HG02885 (cell line): ENCODE measurements at regions not wholly inside any gene's neighbourhood (a gene's known extent, or its start where the extent isn't known, plus 50 kb on each side); places are given as distances from the start of the nearest gene placed in this dataset.
"Not testable (repeated sequence)": the region's sequence is repeated elsewhere in the genome, so short reads cannot be mapped to it uniquely, and the experiment has no call there.

Source experiments
- ATAC-seq: cut with Tn5 transposase; IDR thresholded peaks from one replicate; pipeline ENCODE4 v1.9.1; 2021; ENCODE audit warnings: mild to moderate bottlenecking; ENCODE audit not compliant: unreplicated experiment, poor library complexity

- no peak for ATAC-seq
Observed at GRCh38 chr6:92352130-92352529, 1067.2 kb downstream of the EPHA7 start.

GRCh38 chr6:92341201-92341600 is 1078.2 kb downstream of the EPHA7 start:
- ATAC-seq: no peak

- no peak for ATAC-seq
Observed at GRCh38 chr6:92339936-92340640, 1079.3 kb downstream of the EPHA7 start.

DNA sequence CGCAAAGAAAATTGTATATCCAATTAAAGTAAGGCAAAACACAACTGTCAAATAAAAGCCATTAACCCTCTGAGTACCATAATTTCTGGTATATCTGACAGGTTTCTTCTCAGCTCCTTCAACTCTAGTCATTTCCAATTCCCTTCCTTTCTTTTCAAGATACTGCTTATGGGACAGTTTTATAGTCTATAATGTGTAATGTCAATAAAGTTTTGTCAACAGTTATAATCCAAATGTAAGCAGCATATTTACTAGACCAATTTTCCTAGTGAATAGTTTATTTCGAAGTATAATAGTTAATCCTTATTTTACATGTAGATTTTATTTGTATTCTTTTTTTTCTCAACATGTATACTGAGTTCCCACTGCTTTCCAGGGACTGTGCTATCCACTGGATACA is 1081.8 kb downstream of the EPHA7 start:
- no peak for ATAC-seq

DNA sequence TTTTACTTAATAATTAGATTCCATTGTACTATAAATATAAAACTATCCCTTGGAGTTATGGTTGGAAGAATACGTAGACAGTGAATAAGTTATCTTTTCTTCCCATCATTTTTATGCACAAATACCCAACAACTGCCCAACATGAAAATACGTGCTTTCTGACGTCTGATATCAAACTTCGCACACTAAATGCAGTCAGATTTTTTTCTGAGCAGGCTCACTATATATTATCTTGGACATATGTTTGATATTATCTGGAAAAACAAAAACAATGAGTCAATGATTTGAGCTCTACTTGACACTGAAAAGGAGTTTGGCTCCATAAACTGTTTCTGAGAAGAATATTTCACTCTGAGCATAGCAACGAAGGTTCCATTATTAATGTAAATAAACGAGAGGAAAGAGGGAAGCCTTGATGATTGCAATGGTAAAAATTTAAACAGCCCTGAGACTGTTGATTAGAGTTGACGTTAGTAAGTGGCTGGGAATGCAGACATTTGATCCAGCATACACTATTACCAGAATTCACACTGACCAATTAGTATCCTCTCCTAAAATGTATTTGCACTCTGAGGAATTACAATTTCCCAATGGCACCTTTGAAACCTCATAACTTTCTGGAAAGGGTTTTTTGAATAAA is 1090.0 kb downstream of the EPHA7 start:
- ATAC-seq: no peak

- ATAC-seq: no peak
Observed at GRCh38 chr6:92315312-92315711, 1104.0 kb downstream of the EPHA7 start.

- ATAC-seq: no peak
Observed at GRCh38 chr6:92297101-92297500, 1122.3 kb downstream of the EPHA7 start.

DNA sequence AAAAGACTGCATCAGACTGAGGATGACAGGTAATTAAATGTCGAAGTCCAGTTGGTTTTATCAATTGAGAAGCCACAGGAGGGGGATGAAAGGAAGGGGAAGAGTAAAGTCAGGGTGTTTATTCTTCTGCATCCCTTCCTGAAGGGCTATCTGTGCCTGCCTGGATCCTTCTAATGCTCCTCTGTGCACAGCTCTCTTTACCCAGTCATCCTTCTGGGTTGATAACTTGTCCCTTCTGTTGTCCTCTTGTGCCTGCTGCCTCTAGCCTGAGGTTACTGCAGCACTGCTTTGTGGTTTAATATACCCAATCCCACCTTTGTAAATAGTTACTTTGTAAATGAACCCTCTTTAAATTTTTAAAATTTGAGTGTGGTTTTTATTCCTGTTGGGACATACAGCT is 1127.3 kb downstream of the EPHA7 start:
- ATAC-seq: no peak

DNA sequence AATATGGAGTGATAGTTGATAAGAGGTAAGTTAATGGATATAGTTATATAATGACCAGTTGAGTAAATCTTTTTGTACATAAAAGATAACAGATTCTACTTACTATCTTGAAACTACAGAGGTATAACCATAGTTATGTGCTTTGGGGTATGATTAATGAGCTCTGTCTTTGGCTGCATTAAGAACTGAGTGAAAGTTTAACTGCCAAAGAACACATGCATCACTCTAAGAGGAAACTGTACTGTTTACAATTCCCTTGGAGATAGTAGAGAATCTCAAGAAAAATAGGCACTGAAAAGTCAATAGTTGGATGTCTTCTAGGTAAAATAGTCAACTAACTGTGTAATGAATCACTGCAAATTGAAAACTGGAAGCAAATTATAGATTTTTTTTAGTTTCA is 1129.5 kb downstream of the EPHA7 start:
- no peak for ATAC-seq

DNA sequence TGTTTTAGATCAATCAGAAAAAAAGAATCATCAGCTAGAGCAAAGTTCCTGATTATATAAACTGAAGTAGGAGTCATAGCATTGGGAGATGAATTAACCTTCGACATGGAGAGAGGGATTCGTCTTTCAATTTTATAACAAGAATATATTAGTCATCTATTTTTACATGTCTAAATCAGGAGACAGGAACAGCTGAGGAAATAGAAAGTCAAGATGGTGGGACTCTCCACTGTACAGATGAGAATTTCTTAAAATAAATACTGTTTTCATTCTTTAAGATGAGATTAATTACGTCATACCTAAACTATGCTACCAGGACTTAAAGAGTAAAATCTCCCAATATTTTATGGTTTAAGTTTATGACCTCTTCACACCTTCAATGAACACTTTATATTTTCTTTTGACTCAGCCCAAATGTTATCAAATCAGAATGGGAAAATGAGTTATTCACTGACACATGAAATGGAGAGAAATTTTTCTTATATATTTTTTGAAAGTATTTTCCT is 1137.7 kb downstream of the EPHA7 start:
- ATAC-seq: no peak

DNA sequence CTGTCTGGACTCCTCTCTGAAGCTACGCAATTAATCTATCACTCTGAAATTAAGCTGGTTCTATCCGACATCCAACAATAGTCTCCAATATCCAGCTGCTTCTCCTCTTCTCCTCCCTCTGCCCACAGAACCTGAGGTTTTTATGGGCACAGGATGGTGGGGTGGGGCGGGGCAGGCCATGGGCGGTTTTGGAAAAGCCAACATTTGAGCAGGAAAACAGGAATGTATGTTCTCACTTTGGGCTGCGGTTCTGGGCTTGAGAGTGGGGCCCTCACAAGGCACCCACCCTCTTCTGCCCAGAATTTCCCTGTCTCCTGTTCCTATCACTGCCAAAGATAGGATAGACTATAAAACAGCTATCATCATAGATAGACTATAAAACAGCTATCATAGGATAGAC is 1144.2 kb downstream of the EPHA7 start:
- ATAC-seq: no peak

- no peak for ATAC-seq
Observed at GRCh38 chr6:92274588-92274987, 1144.8 kb downstream of the EPHA7 start.

- ATAC-seq: no peak
Observed at GRCh38 chr6:92273694-92274093, 1145.7 kb downstream of the EPHA7 start.

DNA sequence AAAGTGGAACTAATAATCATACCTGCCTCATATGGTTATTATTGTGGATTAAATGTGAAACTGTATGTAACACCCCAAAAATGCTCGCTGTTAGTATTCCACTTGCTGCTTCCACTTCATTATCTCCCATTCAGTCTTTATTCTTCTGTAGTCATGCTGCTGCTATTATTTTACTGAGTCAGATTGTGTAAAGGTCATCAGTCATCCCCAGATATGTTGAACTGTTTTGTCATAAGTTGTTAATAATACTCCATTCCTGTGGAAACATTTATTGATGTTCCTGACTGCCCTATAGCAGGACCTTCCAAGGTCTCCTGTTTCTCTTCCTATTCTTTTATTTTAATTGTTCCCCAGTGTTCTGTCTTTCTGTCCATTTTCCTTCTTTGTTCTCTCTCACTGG is 1148.3 kb downstream of the EPHA7 start:
- ATAC-seq: no peak

- no peak for ATAC-seq
Observed at GRCh38 chr6:92270365-92270764, 1149.0 kb downstream of the EPHA7 start.

DNA sequence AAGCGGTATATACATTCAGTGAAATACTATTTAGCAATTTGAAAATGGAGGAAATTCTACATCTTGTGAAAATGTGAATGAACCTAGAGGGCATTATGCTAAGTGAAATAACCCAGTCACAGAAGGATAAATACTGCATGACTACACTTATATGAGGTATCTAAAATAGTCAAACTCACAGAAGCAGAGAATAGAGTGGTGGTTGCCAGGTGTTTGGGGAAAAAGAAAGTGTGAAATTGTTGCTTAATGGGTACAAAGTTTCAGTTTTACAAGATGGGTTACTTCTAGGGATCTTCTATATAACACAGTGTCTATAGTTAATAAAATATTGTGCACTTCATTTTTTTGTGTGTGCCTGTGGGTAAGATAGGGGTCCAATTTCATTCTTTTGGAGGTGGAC is 1152.0 kb downstream of the EPHA7 start:
- no peak for ATAC-seq

DNA sequence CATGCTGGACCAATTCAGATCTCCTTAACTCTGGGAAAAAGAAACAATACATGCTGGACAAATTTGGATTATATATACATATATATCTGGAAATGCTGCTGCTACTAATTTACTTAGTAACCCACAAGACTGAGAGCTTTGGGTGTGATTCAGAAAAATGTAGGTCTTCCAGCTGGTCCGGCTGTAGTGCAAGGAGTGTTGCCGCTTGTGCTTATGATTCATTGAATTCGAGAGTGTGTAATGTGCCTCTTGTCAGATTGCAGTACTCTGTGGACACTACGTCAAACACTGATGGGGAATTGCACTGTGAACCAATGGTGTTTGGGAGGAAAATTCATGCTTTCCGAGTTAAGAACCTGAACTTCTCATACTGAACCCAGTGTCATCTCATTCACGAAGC is 1155.5 kb downstream of the EPHA7 start:
- no peak for ATAC-seq

- ATAC-seq: no peak
Observed at GRCh38 chr6:92259171-92259570, 1160.2 kb downstream of the EPHA7 start.

GRCh38 chr6:92243315-92243714 is 1176.0 kb downstream of the EPHA7 start:
- ATAC-seq: no peak

DNA sequence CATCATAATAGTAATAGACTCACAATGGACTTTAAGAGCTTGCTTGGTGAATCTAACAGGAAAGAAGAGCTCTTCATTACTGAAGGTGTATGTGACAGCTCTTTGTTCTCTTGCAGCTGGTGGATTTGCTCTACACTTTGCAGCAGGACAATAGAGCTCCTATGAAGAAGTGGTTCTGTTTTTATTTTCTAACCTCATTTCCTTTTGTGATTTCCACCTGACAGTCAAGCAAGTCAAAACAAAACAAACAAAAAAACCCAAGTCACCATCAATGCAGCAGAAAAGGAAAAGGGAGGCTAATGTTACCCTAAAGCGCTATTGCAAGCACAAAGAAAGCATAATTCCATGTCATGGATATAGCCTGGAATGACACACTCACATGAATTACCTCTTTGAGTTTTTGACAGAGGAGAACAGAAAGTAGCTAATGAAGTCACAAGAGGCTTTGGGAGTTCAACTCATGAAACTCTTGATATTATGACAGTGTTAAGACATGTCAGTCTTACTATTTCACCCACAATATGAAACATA is 1188.1 kb downstream of the EPHA7 start:
- no peak for ATAC-seq

GRCh38 chr6:92219987-92220386 is 1199.4 kb downstream of the EPHA7 start:
- not testable (repeated sequence) for ATAC-seq

GRCh38 chr6:92216717-92217116 is 1202.6 kb downstream of the EPHA7 start:
- ATAC-seq: no peak
